ENCODE measurements at regions not wholly inside any gene's neighbourhood (a gene's known extent, or its start where the extent isn't known, plus 50 kb on each side); places are given as distances from the start of the nearest gene placed in this dataset. TPM values are rescaled to one million over a fixed set of nuclear protein-coding genes. Genes with fewer than 3 reads are reported as not detected.

Small RNA genes lying in the stretch of these regions (microRNA-seq; reads per million reads assigned to microRNA genes)
- gene MIR920 (ENCODE audit: insufficient read depth in 1 of 2, insufficient read length in 1 of 2, unreplicated experiment in 1 of 2) (0 reads per million in 2 experiments), gene RN7SL38P (ENCODE audit: insufficient read depth, insufficient read length) (not detected)

Small RNA genes lying in the stretch of these regions (small RNA-seq; reads per million reads assigned to genes)
- gene MIR920: 0 reads per million in 5 experiments
- 0 reads per million in 5 experiments for gene RN7SL38P

Data from IMR-90 (cell line).